D721Med (cell line): ENCODE measurements at regions not wholly inside any gene's neighbourhood (a gene's known extent, or its start where the extent isn't known, plus 50 kb on each side); places are given as distances from the start of the nearest gene placed in this dataset.

ENCODE experiments used
- DNase-seq: peaks from one replicate; pipeline ENCODE4 v3.0.0; 2011; ENCODE audit warnings: low spot score; ENCODE audit not compliant: insufficient read length
- FAIRE-seq: peaks from 2 replicates; lab custom pipeline; 2011; peaks lifted over from hg19 to GRCh38; lab: Jason Lieb, UNC
- CTCF ChIP-seq: IDR thresholded peaks from 2 replicates; pipeline ENCODE4 v1.5.1; 2012; ENCODE audit warnings: mild to moderate bottlenecking, control low read depth; ENCODE audit not compliant: insufficient read depth; ENCODE audit errors: missing control alignments

- no peak for FAIRE-seq
- DNase-seq: no peak
- no peak for TF ChIP-seq CTCF
Measured at GRCh38 chr3:13261104-13261830, 158.9 kb downstream of the NUP210 start.

DNA sequence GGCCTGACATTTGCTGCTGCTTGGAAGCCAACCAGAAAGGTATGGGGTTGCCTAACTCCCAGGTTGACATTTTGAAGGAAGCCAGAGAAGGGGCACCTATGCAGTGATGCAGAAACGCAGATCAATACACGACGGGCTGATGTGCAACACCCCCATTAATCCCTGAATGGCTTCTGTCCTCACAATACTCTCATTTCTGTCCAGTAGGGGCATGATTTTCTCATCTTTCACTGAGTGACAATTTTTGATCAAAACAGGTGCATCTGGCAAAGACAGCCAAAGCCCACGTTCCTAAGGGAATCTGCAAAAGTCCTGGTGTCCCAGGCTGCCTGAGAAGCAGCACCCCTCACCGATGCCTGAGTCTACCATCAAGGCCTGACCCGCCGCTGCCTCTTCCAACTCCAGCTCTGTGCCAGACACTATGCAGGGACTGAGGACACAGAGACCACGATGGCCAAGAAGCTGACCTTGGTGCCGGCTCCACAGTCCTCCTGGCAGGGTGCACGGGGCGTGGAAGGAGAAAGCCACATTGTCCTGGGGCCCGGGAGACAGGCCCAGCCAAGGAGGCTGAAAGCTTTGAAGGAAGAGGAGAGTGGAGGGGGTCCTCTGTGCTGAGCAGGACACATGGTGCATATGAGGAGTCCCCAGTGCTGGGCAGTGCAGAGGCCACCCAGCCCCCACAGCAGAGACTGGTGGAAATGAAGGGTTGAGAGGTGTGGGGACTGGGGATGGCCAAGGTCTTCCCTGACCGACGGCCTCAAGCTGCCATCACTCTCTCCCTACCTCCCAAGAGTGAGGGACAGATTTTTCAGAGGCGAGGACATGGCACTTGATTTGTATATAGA is 159.6 kb downstream of the NUP210 start:
- no peak for DNase-seq
- TF ChIP-seq CTCF: no peak
- FAIRE-seq: no peak

GRCh38 chr3:13259831-13260230 is 160.3 kb downstream of the NUP210 start:
- DNase-seq (no peak), FAIRE-seq (no peak)
- TF ChIP-seq CTCF: no peak

- FAIRE-seq (no peak), DNase-seq (no peak)
- TF ChIP-seq CTCF: no peak
Measured at GRCh38 chr3:13258986-13259514, 161.1 kb downstream of the NUP210 start.

DNA sequence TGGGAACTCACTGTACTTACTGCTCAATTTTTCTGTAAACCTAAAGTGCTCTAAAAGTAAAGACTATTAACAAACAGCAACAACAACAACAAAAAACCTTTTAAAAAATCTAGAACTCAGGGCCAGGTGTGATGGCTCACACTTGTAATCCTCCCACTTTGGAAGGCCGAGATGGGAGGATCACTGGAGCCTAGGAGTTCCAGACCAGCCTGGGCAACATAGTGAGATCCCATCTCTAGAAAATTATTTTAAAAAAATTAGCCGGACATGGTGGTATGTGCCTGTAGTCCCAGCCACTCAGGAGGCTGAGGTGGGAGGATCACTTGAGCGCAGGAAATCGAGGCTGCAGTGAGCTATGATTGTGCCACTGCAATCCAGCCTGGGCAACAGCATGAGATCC is 161.8 kb downstream of the NUP210 start:
- no peak for TF ChIP-seq CTCF
- no peak for DNase-seq
- no peak for FAIRE-seq

DNA sequence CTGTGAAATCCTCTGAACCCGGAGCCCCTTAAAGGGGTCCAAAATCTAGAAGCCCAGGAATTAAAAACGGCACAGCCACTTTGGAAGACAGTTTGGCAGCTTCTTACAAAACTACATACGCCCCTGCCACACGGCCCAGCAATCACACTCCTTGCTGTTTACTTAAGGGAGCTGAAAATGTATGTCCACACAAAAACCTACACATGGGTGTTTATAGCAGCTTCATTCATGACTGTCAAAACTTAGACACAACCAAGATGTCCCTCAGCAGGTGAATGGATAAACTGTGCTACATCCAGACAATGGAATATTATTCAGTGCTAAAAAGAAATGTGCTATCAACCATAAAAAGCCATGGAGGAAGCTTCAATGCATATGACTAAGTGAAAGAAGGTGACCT is 162.5 kb downstream of the NUP210 start:
- FAIRE-seq (no peak), DNase-seq (no peak)
- no peak for TF ChIP-seq CTCF

GRCh38 chr3:13256845-13257244 is 163.3 kb downstream of the NUP210 start:
- no peak for DNase-seq
- FAIRE-seq: no peak
- TF ChIP-seq CTCF: no peak
